Liver (tissue), 8 donors: ENCODE measurements at regions not wholly inside any gene's neighbourhood (a gene's known extent, or its start where the extent isn't known, plus 50 kb on each side); places are given as distances from the start of the nearest gene placed in this dataset.

ENCODE experiments used
- DNase-seq: peaks from one replicate; pipeline ENCODE4 v3.0.0-alpha.2; 2017; ENCODE audit warnings: low spot score
- H3K27ac ChIP-seq, 2 donors: one replicate each; pipeline ENCODE4 v1.7.0; 2013; ENCODE audit warnings: inconsistent platforms in 2 of 2, low read length in 2 of 2, control low read depth in 1 of 2, low read depth in 1 of 2, mild to moderate bottlenecking in 1 of 2
- H3K27me3 ChIP-seq, 4 donors: one replicate each; pipeline versions ENCODE4 v1.6.1 to v1.7.0; 2013; ENCODE audit warnings: low read length in 3 of 4, inconsistent platforms in 1 of 4, mild to moderate bottlenecking in 1 of 4, moderate library complexity in 1 of 4; ENCODE audit not compliant: control insufficient read depth in 4 of 4, insufficient read depth in 4 of 4
- H3K36me3 ChIP-seq, 4 donors: one replicate each; pipeline versions ENCODE4 v1.6.1 to v1.7.0; 2013; ENCODE audit warnings: low read length in 3 of 4, mild to moderate bottlenecking in 3 of 4, low read depth in 1 of 4, moderate library complexity in 1 of 4; ENCODE audit not compliant: control insufficient read depth in 4 of 4, insufficient read depth in 3 of 4
- H3K4me1 ChIP-seq, 4 donors: one replicate each; pipeline versions ENCODE4 v1.6.1 to v1.7.0; 2013; ENCODE audit warnings: low read length in 3 of 4, mild to moderate bottlenecking in 3 of 4, moderate library complexity in 1 of 4; ENCODE audit not compliant: control insufficient read depth in 4 of 4, insufficient read depth in 4 of 4
- H3K4me3 ChIP-seq, 3 donors: one replicate each; pipeline versions ENCODE4 v1.6.1 to v1.7.0; 2013; ENCODE audit warnings: low read length in 3 of 3, control low read depth in 1 of 3, low read depth in 1 of 3, mild to moderate bottlenecking in 1 of 3
- H3K9ac ChIP-seq, 2 donors: one replicate each; pipeline ENCODE4 v1.7.0; 2013; ENCODE audit warnings: low read length in 2 of 2, mild to moderate bottlenecking in 2 of 2, moderate library complexity in 2 of 2, control low read depth in 1 of 2, low read depth in 1 of 2
- H3K9me3 ChIP-seq, 4 donors: one replicate each; pipeline versions ENCODE4 v1.6.1 to v1.7.0; 2013; ENCODE audit warnings: low read length in 3 of 4; ENCODE audit not compliant: control insufficient read depth in 4 of 4
- ATF3 ChIP-seq: IDR thresholded peaks from 2 replicates; pipeline ENCODE4 v1.6.1; 2016; ENCODE audit warnings: antibody characterized with exemption
- EGR1 ChIP-seq, 2 donors: IDR thresholded peaks; 2 replicates each; pipeline ENCODE4 v1.6.1; 2016 to 2018; ENCODE audit warnings: antibody characterized with exemption in 2 of 2, low read depth in 2 of 2
- FOXA1 ChIP-seq: IDR thresholded peaks from 2 replicates; pipeline ENCODE4 v1.6.1; 2016; ENCODE audit warnings: antibody characterized with exemption
- FOXA2 ChIP-seq: IDR thresholded peaks from 2 replicates; pipeline ENCODE4 v1.6.1; 2016; ENCODE audit warnings: antibody characterized with exemption
- GABPA ChIP-seq, 2 donors: IDR thresholded peaks in 1 of 2; conservative IDR thresholded peaks in 1 of 2; 2 replicates each; pipeline ENCODE4 v1.6.1; 2016; ENCODE audit warnings: antibody characterized with exemption in 2 of 2, mild to moderate bottlenecking in 1 of 2, moderate library complexity in 1 of 2
- HNF4A ChIP-seq, 2 donors: conservative IDR thresholded peaks; 2 replicates each; pipeline ENCODE4 v1.6.1; 2016; ENCODE audit warnings: antibody characterized with exemption in 2 of 2, mild to moderate bottlenecking in 2 of 2
- HNF4G ChIP-seq: IDR thresholded peaks from 2 replicates; pipeline ENCODE4 v1.6.1; 2016; ENCODE audit warnings: antibody characterized with exemption
- JUND ChIP-seq, 2 donors: IDR thresholded peaks; 2 replicates each; pipeline ENCODE4 v1.6.1; 2016; ENCODE audit warnings: antibody characterized with exemption in 2 of 2
- MAX ChIP-seq: IDR thresholded peaks from 2 replicates; pipeline ENCODE4 v1.6.1; 2016; ENCODE audit warnings: antibody characterized with exemption
- NR2F2 ChIP-seq: IDR thresholded peaks from 2 replicates; pipeline ENCODE4 v1.6.1; 2016; ENCODE audit warnings: antibody characterized with exemption
- RAD21 ChIP-seq, 2 donors: IDR thresholded peaks; 2 replicates each; pipeline ENCODE4 v1.6.1; 2016; ENCODE audit warnings: antibody characterized with exemption in 2 of 2, mild to moderate bottlenecking in 2 of 2
- REST ChIP-seq: IDR thresholded peaks from 2 replicates; pipeline ENCODE4 v1.6.1; 2016; ENCODE audit warnings: antibody characterized with exemption, mild to moderate bottlenecking
- RXRA ChIP-seq, 2 donors: IDR thresholded peaks; 2 replicates each; pipeline ENCODE4 v1.6.1; 2017 to 2018; ENCODE audit warnings: antibody characterized with exemption in 2 of 2, mild to moderate bottlenecking in 1 of 2
- SP1 ChIP-seq: IDR thresholded peaks from 2 replicates; pipeline ENCODE4 v1.6.1; 2018; ENCODE audit warnings: antibody characterized with exemption, mild to moderate bottlenecking
- TAF1 ChIP-seq: conservative IDR thresholded peaks from 2 replicates; pipeline ENCODE4 v1.6.1; 2016; ENCODE audit warnings: antibody characterized with exemption, mild to moderate bottlenecking
- YY1 ChIP-seq: IDR thresholded peaks from 2 replicates; pipeline ENCODE4 v1.6.1; 2016; ENCODE audit warnings: antibody characterized with exemption, mild to moderate bottlenecking
- ZBTB33 ChIP-seq: IDR thresholded peaks from 2 replicates; pipeline ENCODE4 v1.6.1; 2016; ENCODE audit warnings: antibody characterized with exemption
- WGBS: extraction: QIAGEN DNeasy Blood & Tissue Kit; methylation state at CpG from one replicate; pipeline ENCODE4 v1.1.7; 2013; 5-methylcytosine and 5-hydroxymethylcytosine counted together
- TF ChIP-seq, protein P1 (sequence below): fragments of 150-350 bp; IDR thresholded peaks from 2 replicates; pipeline ENCODE4 v1.5.1; 2017; ENCODE audit warnings: improper control_type of control experiment, low read depth, low read length; ENCODE audit not compliant: missing input control
- donor health status: healthy.
- donor health status: healthy.
- donor health status: healthy.
- donor health status: healthy.
- donor health status: healthy.

DNA sequence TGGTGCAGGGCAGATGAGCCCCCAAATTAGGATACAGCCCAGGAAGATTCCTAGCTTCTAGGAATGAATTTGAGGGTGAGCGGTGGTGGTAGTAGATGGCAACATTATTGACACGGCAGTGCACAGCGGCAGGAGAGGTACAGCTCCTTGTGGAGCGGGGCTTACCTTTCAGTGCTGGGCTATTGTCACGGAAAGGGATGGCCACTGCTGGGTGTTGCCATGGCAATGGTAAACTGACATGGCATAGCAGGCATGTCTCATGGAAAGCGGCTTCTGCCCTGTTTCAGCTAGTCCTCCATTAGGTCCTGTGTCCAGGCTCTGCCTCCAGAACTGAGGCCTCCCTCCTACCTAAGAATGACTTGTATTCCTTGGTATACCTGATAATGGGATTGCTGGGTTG, 81.8 kb upstream of the WDR1 start:
- no peaks in the 10 kb centered on the region for H3K9me3 ChIP-seq
- TF ChIP-seq NR2F2 (no peak), RAD21 (IDR thresholded peaks at IDR 0.05) (no peak), HNF4G (no peak), ZBTB33 (no peak), SP1 (no peak), ATF3 (no peak), FOXA2 (no peak), YY1 (no peak), RXRA (IDR thresholded peaks at IDR 0.05) (no peak), FOXA1 (no peak), MAX (no peak), TAF1 (no peak), JUND (IDR thresholded peaks at IDR 0.05) (no peak), GABPA (IDR thresholded peaks at IDR 0.05 in 1 of 2, conservative IDR thresholded peaks at IDR 0.05 in 1 of 2) (no peak), EGR1 (IDR thresholded peaks at IDR 0.05; ENCODE audit: low read depth in 2 of 2) (no peak), REST (no peak), HNF4A (conservative IDR thresholded peaks at IDR 0.05) (no peak)
- TF ChIP-seq, protein P1, sequence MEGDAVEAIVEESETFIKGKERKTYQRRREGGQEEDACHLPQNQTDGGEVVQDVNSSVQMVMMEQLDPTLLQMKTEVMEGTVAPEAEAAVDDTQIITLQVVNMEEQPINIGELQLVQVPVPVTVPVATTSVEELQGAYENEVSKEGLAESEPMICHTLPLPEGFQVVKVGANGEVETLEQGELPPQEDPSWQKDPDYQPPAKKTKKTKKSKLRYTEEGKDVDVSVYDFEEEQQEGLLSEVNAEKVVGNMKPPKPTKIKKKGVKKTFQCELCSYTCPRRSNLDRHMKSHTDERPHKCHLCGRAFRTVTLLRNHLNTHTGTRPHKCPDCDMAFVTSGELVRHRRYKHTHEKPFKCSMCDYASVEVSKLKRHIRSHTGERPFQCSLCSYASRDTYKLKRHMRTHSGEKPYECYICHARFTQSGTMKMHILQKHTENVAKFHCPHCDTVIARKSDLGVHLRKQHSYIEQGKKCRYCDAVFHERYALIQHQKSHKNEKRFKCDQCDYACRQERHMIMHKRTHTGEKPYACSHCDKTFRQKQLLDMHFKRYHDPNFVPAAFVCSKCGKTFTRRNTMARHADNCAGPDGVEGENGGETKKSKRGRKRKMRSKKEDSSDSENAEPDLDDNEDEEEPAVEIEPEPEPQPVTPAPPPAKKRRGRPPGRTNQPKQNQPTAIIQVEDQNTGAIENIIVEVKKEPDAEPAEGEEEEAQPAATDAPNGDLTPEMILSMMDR = no peak
- DNase-seq = peak; percentile 19
- H3K4me1 ChIP-seq = no peaks in the 10 kb centered on the region
- H3K4me3 ChIP-seq = no peak overlapping the region
- H3K27ac ChIP-seq = no peak overlapping the region
- 94% methylated on average over 6 of the region's 6 CpGs for WGBS
- H3K27me3 ChIP-seq = no peaks in the 10 kb centered on the region
- no peak overlapping the region for H3K9ac ChIP-seq
- H3K36me3 ChIP-seq = no peaks in the 10 kb centered on the region

DNA sequence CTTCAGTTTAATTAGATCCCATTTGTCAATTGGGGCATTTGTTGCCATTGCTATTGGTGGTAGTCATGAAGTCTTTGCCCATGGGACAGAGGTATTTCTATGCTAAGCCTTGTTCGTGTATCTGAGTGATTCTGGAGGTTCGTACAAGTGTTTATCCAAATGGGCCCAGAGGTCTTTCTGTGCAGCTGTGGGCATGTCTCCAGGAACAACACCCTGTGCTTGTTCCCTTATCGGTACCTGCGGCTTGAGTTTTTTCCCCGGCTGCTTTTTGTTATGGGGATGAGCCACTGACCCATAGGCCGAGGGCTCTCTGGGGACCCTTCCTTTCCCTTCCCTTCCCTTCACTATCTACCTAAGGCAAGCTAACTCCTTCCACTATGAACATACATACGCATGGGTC, 81.4 kb upstream of the WDR1 start:
- no peak overlapping the region for H3K9ac ChIP-seq
- no peaks in the 10 kb centered on the region for H3K36me3 ChIP-seq
- no peak for DNase-seq
- H3K4me1 ChIP-seq = no peaks in the 10 kb centered on the region
- TF ChIP-seq FOXA2 (no peak), RAD21 (IDR thresholded peaks at IDR 0.05) (no peak), SP1 (no peak)
- no peaks in the 10 kb centered on the region for H3K9me3 ChIP-seq
- no peaks in the 10 kb centered on the region for H3K27me3 ChIP-seq
- no peak overlapping the region for H3K4me3 ChIP-seq
- H3K27ac ChIP-seq = no peak overlapping the region
- WGBS = 98% methylated on average over 7 of the region's 7 CpGs
